Activated CD4-positive, alpha-beta T cell treated with anti-CD3 and anti-CD28 coated beads, Interleukin-2, amount 50 U/mL, for 1 hour (primary cell): ENCODE measurements at regions not wholly inside any gene's neighbourhood (a gene's known extent, or its start where the extent isn't known, plus 50 kb on each side); places are given as distances from the start of the nearest gene placed in this dataset.

Experiments
- DNase-seq: peaks from one replicate; pipeline ENCODE4 v3.0.0-alpha.2; 2020

GRCh38 chrX:102067966-102068723, 57.3 kb upstream of the TCEAL2 start:
- peak; percentile 13 for DNase-seq

DNA sequence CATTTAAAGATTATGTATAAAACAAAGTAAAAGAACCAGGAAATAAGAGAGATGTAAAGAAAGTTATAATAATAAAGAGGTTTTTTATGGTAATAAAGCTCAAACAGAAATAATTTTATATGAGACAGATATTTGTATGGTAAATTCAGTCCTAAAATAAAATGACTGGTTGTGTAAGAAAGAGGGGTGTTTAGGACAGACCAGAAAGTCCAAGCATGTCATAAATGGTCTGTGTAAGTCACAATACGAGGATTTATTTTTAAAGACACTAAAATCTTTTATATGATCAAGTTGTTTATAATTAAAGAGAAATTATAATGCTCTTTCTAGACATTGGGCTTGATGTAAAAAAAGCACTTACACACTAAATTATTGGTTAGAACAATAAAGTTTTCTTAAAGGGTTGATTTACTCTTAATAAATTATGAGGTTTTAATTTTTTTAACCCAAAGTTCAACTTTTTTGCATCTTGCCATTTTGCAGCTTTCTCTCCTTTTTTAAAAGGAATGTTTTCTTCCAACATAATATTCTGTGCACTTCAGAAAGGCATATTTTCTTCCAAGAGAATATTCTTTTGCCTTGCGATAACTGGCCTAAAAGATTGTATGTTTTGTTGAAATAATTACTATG, 61.9 kb upstream of the TCEAL2 start:
- no peak for DNase-seq

DNA sequence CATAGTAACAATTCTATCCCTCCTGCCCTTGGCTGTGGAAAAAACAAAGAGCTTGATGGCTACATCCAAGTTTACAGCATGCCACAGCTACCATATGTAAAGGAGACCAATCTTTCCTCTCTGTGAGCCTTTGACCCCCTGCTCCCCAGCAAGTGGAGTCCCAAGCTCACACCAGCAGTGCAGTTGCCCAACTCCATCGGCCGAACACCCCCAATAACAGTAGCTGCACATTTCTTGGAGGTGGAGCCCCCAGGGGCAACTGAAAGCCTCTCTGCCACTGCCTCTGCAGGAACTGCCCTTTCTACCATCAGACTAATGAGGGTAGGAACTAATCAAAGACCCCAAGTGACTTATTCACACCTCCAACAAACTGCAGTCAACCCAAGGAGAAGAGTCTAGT, 81.0 kb upstream of the TCEAL2 start:
- DNase-seq, result no peak

DNA sequence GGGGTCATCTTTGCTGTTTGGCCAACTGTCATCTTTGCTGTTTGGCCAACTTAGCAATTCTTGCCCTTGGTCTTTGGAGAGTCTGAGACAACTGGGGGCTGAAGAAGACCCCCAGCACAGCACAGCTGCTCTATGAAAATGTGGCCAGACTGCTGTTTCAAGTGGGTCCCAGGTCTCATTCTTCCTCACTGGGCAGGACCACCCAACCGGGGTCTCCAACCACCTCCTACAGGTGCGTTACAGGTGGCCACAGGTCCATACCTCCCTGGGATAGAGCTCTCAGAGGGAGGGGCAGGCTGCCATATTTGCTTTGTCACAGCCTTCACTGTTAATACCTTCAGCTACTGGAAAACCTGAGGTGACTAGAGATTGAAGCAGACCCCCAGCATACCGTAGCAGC, 82.1 kb upstream of the TCEAL2 start:
- DNase-seq, result no peak

GRCh38 chrX:102042372-102043325, 82.8 kb upstream of the TCEAL2 start:
- DNase-seq, result no peak

DNA sequence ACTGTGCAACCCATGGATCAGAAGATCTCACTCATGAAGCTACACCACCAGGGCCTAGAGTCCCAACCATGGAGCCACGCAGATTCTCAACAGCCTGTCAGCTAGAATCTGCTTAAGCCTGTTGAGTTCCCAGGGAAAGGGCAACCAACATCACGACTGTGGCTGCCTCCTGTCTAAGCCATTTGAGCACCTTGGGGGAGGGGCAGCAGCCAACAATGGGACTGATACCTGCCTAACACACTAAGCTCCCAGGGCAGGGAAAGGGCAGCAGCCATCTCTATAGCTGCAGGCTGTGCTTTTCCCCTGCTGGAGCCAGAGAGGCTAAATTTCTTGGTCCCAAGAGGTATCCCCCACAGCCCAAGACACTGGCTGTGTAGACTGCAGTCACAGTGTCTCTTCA, 96.5 kb upstream of the TCEAL2 start:
- DNase-seq, result no peak

DNA sequence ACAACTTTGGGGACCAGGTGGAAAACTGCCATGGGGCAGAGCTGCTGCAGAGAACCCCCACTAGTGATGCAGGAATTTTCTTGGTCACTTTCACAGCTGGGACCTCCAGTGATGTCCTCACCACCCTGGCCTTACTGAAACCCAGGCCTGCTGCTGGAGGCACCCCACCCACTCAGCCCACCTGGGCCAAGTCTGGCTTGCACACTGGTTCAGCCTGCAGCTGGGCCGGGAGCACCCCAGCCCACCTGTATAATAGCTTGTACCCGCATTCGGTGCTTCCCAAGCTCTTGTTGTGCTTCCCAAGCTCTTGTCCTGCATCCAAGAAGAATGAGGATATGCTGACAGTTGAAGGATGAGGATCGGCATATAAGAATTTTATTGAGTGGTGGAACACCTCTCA, 86.4 kb upstream of the ZMAT1 start:
- no peak for DNase-seq

- no peak for DNase-seq
Observed at GRCh38 chrX:102008901-102009300, 77.1 kb upstream of the ZMAT1 start.

- DNase-seq, result no peak
Observed at GRCh38 chrX:101999644-102000539, 68.1 kb upstream of the ZMAT1 start.

DNA sequence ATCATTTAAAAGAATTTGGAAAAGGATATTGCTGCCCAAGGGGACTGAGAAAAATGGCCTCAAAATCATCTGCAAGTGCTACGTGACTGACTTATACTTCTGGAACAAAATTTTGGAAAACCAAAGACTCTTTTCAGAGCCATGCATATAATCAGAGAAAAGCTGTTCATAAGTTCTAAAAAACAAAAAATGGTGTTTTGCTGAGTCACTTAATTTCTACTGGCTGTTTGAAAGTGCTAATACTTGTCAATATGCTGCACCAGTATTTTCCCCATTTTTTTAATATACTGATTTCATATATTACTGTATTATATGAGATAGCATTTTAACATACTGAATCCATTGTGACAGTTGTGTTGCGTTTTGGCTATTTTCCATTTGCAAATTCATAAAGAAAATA, 61.5 kb upstream of the ZMAT1 start:
- no peak for DNase-seq

DNA sequence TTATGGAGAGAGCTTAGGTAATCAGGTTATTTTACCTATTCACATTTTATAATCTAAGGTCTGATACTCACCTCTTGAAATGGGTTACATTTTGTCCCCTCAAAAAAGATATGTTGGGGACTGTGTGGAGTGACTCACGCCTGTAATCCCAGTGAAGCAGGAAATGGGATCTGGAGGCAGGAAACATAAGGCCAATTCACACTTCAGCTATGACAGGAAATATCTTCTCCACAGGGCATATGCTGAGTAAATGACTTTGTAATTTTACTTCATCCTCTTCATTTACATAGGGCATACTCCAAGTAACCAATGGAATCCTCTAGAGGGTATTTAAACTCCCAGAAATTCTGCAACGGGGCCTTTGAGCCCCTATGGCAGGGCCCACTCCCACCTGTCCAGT, 54.8 kb upstream of the ZMAT1 start:
- no peak for DNase-seq
